ENCODE measurements at regions not wholly inside any gene's neighbourhood (a gene's known extent, or its start where the extent isn't known, plus 50 kb on each side); places are given as distances from the start of the nearest gene placed in this dataset.

DNA sequence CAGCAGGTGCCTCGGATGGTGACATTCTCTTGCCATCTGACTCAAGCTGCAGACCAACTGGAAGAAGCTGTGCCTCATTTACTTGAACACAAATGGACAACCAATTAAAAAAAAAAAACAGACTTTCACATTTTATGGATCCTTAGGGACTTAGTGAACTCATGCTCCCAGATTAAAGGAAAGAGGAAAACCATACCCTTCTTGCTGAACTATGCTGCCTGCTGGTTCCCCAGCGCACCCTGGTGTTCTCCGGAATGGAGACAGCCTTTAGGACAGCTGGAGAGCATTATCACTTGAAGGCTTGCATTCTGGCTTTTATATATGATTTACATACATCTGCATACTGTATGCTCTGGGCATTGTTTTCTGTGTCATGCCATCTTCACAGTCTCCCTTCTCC, 370.7 kb downstream of the SLC4A3 start:
- TF ChIP-seq, protein P1, sequence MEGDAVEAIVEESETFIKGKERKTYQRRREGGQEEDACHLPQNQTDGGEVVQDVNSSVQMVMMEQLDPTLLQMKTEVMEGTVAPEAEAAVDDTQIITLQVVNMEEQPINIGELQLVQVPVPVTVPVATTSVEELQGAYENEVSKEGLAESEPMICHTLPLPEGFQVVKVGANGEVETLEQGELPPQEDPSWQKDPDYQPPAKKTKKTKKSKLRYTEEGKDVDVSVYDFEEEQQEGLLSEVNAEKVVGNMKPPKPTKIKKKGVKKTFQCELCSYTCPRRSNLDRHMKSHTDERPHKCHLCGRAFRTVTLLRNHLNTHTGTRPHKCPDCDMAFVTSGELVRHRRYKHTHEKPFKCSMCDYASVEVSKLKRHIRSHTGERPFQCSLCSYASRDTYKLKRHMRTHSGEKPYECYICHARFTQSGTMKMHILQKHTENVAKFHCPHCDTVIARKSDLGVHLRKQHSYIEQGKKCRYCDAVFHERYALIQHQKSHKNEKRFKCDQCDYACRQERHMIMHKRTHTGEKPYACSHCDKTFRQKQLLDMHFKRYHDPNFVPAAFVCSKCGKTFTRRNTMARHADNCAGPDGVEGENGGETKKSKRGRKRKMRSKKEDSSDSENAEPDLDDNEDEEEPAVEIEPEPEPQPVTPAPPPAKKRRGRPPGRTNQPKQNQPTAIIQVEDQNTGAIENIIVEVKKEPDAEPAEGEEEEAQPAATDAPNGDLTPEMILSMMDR (IDR thresholded peaks at IDR 0.05): no peak
- no peak for TF ChIP-seq POLR2A (IDR thresholded peaks at IDR 0.05)
- no peaks in the 10 kb centered on the region for H3K36me3 ChIP-seq (replicated peaks in 1 of 2; ENCODE audit: insufficient read depth in 1 of 2, low read depth in 2 of 2)
- no peaks in the 10 kb centered on the region for H3K27me3 ChIP-seq
- no peak for ATAC-seq
- no peak for DNase-seq
- H3K27ac ChIP-seq: no peak overlapping the region
- WGBS, 2 donors: 82 to 88% methylated on average over 3 of the region's 3 CpGs
- intact Hi-C loops (cut with DNase I): no loop called here
- no peak overlapping the region for H3K4me3 ChIP-seq
- no peaks in the 10 kb centered on the region for H3K4me1 ChIP-seq
- no peaks in the 10 kb centered on the region for H3K9me3 ChIP-seq

DNA sequence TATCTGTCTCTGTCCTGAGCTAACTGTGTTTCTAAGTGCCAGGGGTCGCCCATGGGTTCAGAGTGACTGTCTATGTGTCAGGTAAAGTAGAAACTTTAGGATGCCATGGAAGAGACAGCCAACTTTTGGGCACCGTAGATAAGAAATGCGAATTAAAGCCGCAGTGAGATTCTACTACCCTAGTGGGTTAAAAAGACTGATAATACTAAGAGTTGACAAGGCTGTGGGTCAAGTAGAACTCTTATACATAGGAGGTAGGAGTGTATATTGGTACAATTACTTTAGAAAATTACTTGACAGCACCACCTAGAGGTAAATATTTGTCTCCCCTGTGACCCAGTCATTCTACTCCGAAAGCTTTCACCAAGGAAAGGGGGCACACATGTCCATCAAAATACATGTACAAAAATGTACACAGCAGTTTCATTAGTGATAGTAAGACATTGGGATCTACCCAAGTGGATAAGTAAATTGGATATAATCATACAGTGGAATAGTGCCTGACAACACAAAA, 371.3 kb downstream of the SLC4A3 start:
- Histone ChIP-seq H3K27me3 (no peaks in the 10 kb centered on the region), H3K4me1 (no peaks in the 10 kb centered on the region), H3K9me3 (no peaks in the 10 kb centered on the region), H3K4me3 (no peak overlapping the region), H3K27ac (no peak overlapping the region), H3K36me3 (replicated peaks in 1 of 2; ENCODE audit: insufficient read depth in 1 of 2, low read depth in 2 of 2) (no peaks in the 10 kb centered on the region)
- DNase-seq (no peak), ATAC-seq (no peak)
- TF ChIP-seq, protein P1 (IDR thresholded peaks at IDR 0.05): no peak
- TF ChIP-seq POLR2A (IDR thresholded peaks at IDR 0.05): no peak
- intact Hi-C loops (cut with DNase I): no loop called here
- 71 to 77% methylated on average over 5 of the region's 5 CpGs for WGBS, 2 donors

DNA sequence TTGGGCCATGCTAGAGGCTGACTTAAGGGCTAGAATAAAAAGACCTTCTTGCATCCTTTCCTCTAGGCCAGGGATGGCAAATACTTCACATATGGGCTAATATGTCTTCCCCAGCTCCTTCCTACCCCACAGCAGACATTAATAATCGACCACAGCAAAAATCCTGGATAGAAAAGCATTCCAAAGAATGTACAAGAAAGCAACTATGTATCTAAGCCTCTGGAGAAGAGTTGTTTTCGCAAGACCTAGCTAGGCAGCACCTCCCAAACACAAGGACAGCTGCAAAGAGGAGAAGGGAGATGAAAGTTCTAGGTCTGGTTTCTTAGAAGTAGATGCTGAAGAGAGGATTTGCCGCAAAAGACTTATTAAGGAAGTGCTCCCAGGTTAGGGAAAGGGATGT, 372.6 kb downstream of the SLC4A3 start:
- 76 to 78% methylated on average over 3 of the region's 3 CpGs for WGBS, 2 donors
- H3K9me3 ChIP-seq: no peaks in the 10 kb centered on the region
- no peak overlapping the region for H3K4me3 ChIP-seq
- no peaks in the 10 kb centered on the region for H3K27me3 ChIP-seq
- no peak for DNase-seq
- TF ChIP-seq, protein P1 (IDR thresholded peaks at IDR 0.05): no peak
- TF ChIP-seq POLR2A (IDR thresholded peaks at IDR 0.05): no peak
- no peak for ATAC-seq
- H3K36me3 ChIP-seq (replicated peaks in 1 of 2; ENCODE audit: insufficient read depth in 1 of 2, low read depth in 2 of 2): no peaks in the 10 kb centered on the region
- intact Hi-C loops (cut with DNase I): no loop called here
- no peaks in the 10 kb centered on the region for H3K4me1 ChIP-seq
- H3K27ac ChIP-seq: no peak overlapping the region

DNA sequence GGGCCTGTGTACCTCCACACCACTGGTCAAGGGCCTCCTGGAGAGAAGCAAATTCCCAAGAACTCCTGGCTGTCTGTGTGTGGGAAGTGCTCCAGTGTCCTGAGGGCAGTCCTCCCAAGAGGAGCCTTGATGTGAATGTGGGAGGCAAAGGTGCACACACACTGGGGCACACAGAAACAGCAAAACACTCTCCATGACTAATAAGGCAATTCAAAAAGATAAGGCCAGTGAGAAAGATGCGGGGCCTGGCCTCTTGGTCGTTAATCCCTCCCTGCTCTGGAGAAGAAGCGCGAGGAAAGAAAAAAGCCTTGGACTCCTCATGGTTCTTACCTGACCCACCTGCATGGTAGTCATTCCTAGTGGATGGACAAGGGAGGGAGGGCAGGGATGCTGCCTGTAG, 373.2 kb downstream of the SLC4A3 start:
- DNase-seq: no peak
- WGBS, 2 donors: 92 to 94% methylated on average over 4 of the region's 4 CpGs
- intact Hi-C loops (cut with DNase I): no loop called here
- TF ChIP-seq, protein P1 (IDR thresholded peaks at IDR 0.05): no peak
- TF ChIP-seq POLR2A (IDR thresholded peaks at IDR 0.05): no peak
- Histone ChIP-seq H3K36me3 (replicated peaks in 1 of 2; ENCODE audit: insufficient read depth in 1 of 2, low read depth in 2 of 2) (no peaks in the 10 kb centered on the region), H3K27ac (no peak overlapping the region), H3K27me3 (no peaks in the 10 kb centered on the region), H3K4me1 (no peaks in the 10 kb centered on the region), H3K4me3 (no peak overlapping the region), H3K9me3 (no peaks in the 10 kb centered on the region)
- ATAC-seq: no peak

DNA sequence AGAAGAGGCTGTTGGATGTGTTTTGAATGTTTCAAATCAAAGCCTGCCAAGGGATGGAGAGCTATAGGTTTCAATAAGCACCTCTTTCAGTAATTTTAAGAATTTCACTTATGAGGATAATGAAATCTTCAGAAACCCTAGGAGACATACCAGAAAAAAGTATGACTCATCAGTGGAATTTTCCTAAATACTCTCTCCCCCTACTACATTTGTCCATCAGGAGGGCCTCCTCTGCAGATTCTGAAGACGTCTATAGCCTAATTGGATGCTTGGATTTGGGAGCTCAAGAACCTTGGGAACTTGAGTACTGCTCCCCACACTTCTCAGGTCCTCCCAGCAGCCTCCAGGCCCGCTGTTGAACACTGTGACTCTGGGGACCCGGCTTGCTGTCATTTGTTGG, 374.3 kb downstream of the SLC4A3 start:
- H3K4me1 ChIP-seq: peaks cover 8% of the 10 kb centered on the region
- TF ChIP-seq POLR2A (IDR thresholded peaks at IDR 0.05): no peak
- TF ChIP-seq, protein P1 (IDR thresholded peaks at IDR 0.05): no peak
- H3K36me3 ChIP-seq (replicated peaks in 1 of 2; ENCODE audit: insufficient read depth in 1 of 2, low read depth in 2 of 2): no peaks in the 10 kb centered on the region
- intact Hi-C loops (cut with DNase I): no loop called here
- WGBS, 2 donors: 58 to 74% methylated on average over 3 of the region's 3 CpGs
- DNase-seq (no peak), ATAC-seq (no peak)
- no peaks in the 10 kb centered on the region for H3K27me3 ChIP-seq
- no peaks in the 10 kb centered on the region for H3K9me3 ChIP-seq
- no peak overlapping the region for H3K4me3 ChIP-seq
- H3K27ac ChIP-seq: no peak overlapping the region

Data from body of pancreas (tissue), 4 donors.